Dendritic cell treated with granulocyte-macrophage colony-stimulating factor and Interleukin-4, amounts not matched to agents 40 ng/mL and 50 ng/mL, for 4 days (primary cell): ENCODE measurements at regions not wholly inside any gene's neighbourhood (a gene's known extent, or its start where the extent isn't known, plus 50 kb on each side); places are given as distances from the start of the nearest gene placed in this dataset.

Source experiments
- H3K27ac Mint-ChIP-seq: one replicate; pipeline ENCODE4 v1.8.0; 2022; ENCODE audit warnings: mild to moderate bottlenecking, mixed read lengths
- H3K27me3 Mint-ChIP-seq: one replicate; pipeline ENCODE4 v1.8.0; 2022; ENCODE audit warnings: mild to moderate bottlenecking, mixed read lengths
- H3K36me3 Mint-ChIP-seq: one replicate; pipeline ENCODE4 v1.8.0; 2022; ENCODE audit warnings: low read depth, mixed read lengths
- H3K4me1 Mint-ChIP-seq: one replicate; pipeline ENCODE4 v1.8.0; 2022; ENCODE audit warnings: low read depth, mixed read lengths
- H3K4me3 Mint-ChIP-seq: one replicate; pipeline ENCODE4 v1.8.0; 2022; ENCODE audit warnings: mild to moderate bottlenecking, moderate library complexity, mixed read lengths
- H3K9me3 Mint-ChIP-seq: one replicate; pipeline ENCODE4 v1.8.0; 2022; ENCODE audit warnings: mixed read lengths
- intact Hi-C: fragments of 100-400 bp; cut with micrococcal nuclease; formaldehyde crosslinking; loops from one replicate; pipeline ENCODE4 v1.15.0; 2022

GRCh38 chr15:26433060-26433459 lies 339.8 kb downstream of the GABRB3 start:
- Mint-ChIP-seq H3K4me1 (no peaks in the 10 kb centered on the region), H3K27ac (no peak overlapping the region), H3K9me3 (peaks cover 49% of the 10 kb centered on the region), H3K36me3 (no peaks in the 10 kb centered on the region), H3K4me3 (no peak overlapping the region), H3K27me3 (no peaks in the 10 kb centered on the region)
- intact Hi-C loops = no loop called here

- H3K27me3 Mint-ChIP-seq = no peaks in the 10 kb centered on the region
- H3K27ac Mint-ChIP-seq = no peak overlapping the region
- peaks cover 43% of the 10 kb centered on the region for H3K9me3 Mint-ChIP-seq
- no peaks in the 10 kb centered on the region for H3K4me1 Mint-ChIP-seq
- no peak overlapping the region for H3K4me3 Mint-ChIP-seq
- intact Hi-C loops = no loop called here
- H3K36me3 Mint-ChIP-seq = no peaks in the 10 kb centered on the region
These were observed 351.8 kb downstream of the GABRB3 start for GRCh38 chr15:26421065-26421464.

DNA sequence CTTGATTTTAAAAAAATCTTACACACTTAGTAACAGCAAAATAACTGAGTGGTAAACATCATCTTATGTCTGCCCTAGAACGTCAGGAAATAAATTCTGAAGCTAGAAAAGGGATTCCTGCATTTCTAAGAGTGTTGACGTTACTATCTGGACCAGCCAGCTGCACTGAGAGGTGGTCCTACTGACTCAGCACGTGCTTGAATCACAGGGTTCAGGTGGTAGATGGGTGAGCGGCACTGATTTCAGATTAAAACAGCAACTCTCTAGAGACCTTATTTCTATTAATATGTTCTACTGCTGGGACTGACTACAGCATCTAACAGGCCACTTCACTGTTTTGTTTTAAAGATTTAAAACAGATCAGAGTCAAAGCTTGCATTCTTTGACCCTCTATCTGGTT lies 377.2 kb downstream of the GABRB3 start:
- no peaks in the 10 kb centered on the region for H3K27me3 Mint-ChIP-seq
- intact Hi-C loops = no loop called here
- no peak overlapping the region for H3K4me3 Mint-ChIP-seq
- peaks cover 26% of the 10 kb centered on the region for H3K9me3 Mint-ChIP-seq
- no peak overlapping the region for H3K27ac Mint-ChIP-seq
- H3K4me1 Mint-ChIP-seq = no peaks in the 10 kb centered on the region
- H3K36me3 Mint-ChIP-seq = no peaks in the 10 kb centered on the region

- H3K27ac Mint-ChIP-seq = no peak overlapping the region
- H3K9me3 Mint-ChIP-seq = peaks cover 30% of the 10 kb centered on the region
- no peaks in the 10 kb centered on the region for H3K4me1 Mint-ChIP-seq
- no peak overlapping the region for H3K4me3 Mint-ChIP-seq
- no peaks in the 10 kb centered on the region for H3K36me3 Mint-ChIP-seq
- intact Hi-C loops = no loop called here
- no peaks in the 10 kb centered on the region for H3K27me3 Mint-ChIP-seq
These were observed 378.1 kb downstream of the GABRB3 start for GRCh38 chr15:26394801-26395200.

GRCh38 chr15:26392956-26393355 lies 379.9 kb downstream of the GABRB3 start:
- no peaks in the 10 kb centered on the region for H3K27me3 Mint-ChIP-seq
- H3K36me3 Mint-ChIP-seq = no peaks in the 10 kb centered on the region
- peaks cover 46% of the 10 kb centered on the region for H3K9me3 Mint-ChIP-seq
- no peak overlapping the region for H3K27ac Mint-ChIP-seq
- intact Hi-C loops = no loop called here
- H3K4me1 Mint-ChIP-seq = no peaks in the 10 kb centered on the region
- H3K4me3 Mint-ChIP-seq = no peak overlapping the region

- H3K4me1 Mint-ChIP-seq = no peaks in the 10 kb centered on the region
- no peaks in the 10 kb centered on the region for H3K27me3 Mint-ChIP-seq
- H3K4me3 Mint-ChIP-seq = no peak overlapping the region
- no peaks in the 10 kb centered on the region for H3K36me3 Mint-ChIP-seq
- H3K27ac Mint-ChIP-seq = no peak overlapping the region
- peaks cover 59% of the 10 kb centered on the region for H3K9me3 Mint-ChIP-seq
- intact Hi-C loops = no loop called here
These were observed 381.2 kb downstream of the GABRB3 start for GRCh38 chr15:26391567-26392194.

DNA sequence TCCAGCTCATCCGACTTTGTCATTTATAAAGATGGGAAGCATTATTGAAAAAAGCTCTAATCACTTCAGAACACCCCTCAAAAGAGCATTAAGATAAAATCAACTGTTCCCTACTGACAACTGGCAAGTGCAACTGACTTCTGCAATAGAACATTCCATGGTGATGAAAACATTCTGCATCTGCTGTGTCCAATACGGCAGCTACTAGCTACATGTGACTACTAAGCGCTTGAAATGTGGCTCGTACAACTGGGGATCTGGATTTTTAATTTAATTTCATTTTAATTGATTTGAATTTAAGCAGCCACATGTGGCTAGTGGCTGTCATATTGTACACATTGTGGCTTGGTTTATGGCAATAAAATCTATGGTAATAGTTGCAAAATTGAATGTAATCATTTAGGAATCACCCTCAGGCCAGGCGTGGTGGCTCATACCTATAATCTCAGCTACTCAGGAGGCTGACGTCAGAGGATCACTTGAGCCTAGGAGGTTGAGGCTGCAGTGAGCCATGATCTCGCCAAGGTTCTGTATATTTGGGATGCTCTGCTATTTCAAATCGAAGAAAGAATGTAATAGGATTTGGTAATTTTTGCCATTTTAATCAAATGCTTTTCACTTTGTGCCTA lies 390.3 kb downstream of the GABRB3 start:
- no peaks in the 10 kb centered on the region for H3K4me1 Mint-ChIP-seq
- no peaks in the 10 kb centered on the region for H3K27me3 Mint-ChIP-seq
- H3K36me3 Mint-ChIP-seq = no peaks in the 10 kb centered on the region
- peaks cover 62% of the 10 kb centered on the region for H3K9me3 Mint-ChIP-seq
- no peak overlapping the region for H3K27ac Mint-ChIP-seq
- intact Hi-C loops = no loop called here
- no peak overlapping the region for H3K4me3 Mint-ChIP-seq

GRCh38 chr15:26378304-26378703 lies 394.6 kb downstream of the GABRB3 start:
- Mint-ChIP-seq H3K9me3 (peaks cover 71% of the 10 kb centered on the region), H3K36me3 (no peaks in the 10 kb centered on the region), H3K27ac (no peak overlapping the region), H3K27me3 (no peaks in the 10 kb centered on the region), H3K4me3 (no peak overlapping the region), H3K4me1 (no peaks in the 10 kb centered on the region)
- intact Hi-C loops = no loop called here

- H3K9me3 Mint-ChIP-seq = peaks cover 72% of the 10 kb centered on the region
- H3K27me3 Mint-ChIP-seq = no peaks in the 10 kb centered on the region
- no peaks in the 10 kb centered on the region for H3K4me1 Mint-ChIP-seq
- no peak overlapping the region for H3K27ac Mint-ChIP-seq
- intact Hi-C loops = no loop called here
- H3K36me3 Mint-ChIP-seq = no peaks in the 10 kb centered on the region
- H3K4me3 Mint-ChIP-seq = no peak overlapping the region
These were observed 396.6 kb downstream of the GABRB3 start for GRCh38 chr15:26376243-26376642.

DNA sequence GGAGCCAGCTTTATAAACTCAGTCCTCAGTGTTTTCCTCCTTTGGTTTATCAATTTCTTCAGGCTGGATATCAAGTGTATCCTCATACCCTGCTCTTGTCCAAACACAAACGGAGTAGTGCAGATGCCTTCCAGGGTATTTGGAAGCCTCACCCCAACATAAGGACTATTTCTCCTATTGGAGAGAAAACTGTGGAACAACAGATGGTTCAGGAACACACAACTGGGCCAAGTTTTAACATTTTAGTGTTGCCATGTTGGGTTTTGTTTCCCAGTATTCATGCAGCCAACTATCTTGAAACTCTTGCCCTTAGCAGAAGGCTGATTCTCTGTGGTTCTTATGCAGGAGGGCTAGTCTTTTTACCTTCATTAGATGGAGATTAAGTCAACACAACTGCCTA lies 398.1 kb downstream of the GABRB3 start:
- intact Hi-C loops = no loop called here

GRCh38 chr15:26372706-26373105 lies 400.2 kb downstream of the GABRB3 start:
- H3K27ac Mint-ChIP-seq = no peak overlapping the region
- no peak overlapping the region for H3K4me3 Mint-ChIP-seq
- intact Hi-C loops = no loop called here
- H3K9me3 Mint-ChIP-seq = peaks cover 59% of the 10 kb centered on the region
- H3K4me1 Mint-ChIP-seq = no peaks in the 10 kb centered on the region
- no peaks in the 10 kb centered on the region for H3K36me3 Mint-ChIP-seq
- no peaks in the 10 kb centered on the region for H3K27me3 Mint-ChIP-seq

More for the DNA sequence above, 398.1 kb downstream of the GABRB3 start:
- H3K36me3 Mint-ChIP-seq = no peaks in the 10 kb centered on the region
- no peaks in the 10 kb centered on the region for H3K27me3 Mint-ChIP-seq
- H3K4me3 Mint-ChIP-seq = no peak overlapping the region
- no peaks in the 10 kb centered on the region for H3K4me1 Mint-ChIP-seq
- H3K9me3 Mint-ChIP-seq = peaks cover 71% of the 10 kb centered on the region
- H3K27ac Mint-ChIP-seq = no peak overlapping the region

GRCh38 chr15:26365077-26365476 lies 407.8 kb downstream of the GABRB3 start:
- peaks cover 62% of the 10 kb centered on the region for H3K9me3 Mint-ChIP-seq
- intact Hi-C loops = no loop called here
- no peaks in the 10 kb centered on the region for H3K36me3 Mint-ChIP-seq
- no peak overlapping the region for H3K27ac Mint-ChIP-seq
- H3K4me1 Mint-ChIP-seq = no peaks in the 10 kb centered on the region
- no peaks in the 10 kb centered on the region for H3K27me3 Mint-ChIP-seq
- H3K4me3 Mint-ChIP-seq = no peak overlapping the region

- no peaks in the 10 kb centered on the region for H3K27me3 Mint-ChIP-seq
- H3K4me1 Mint-ChIP-seq = no peaks in the 10 kb centered on the region
- no peaks in the 10 kb centered on the region for H3K36me3 Mint-ChIP-seq
- H3K9me3 Mint-ChIP-seq = peaks cover 43% of the 10 kb centered on the region
- intact Hi-C loops = no loop called here
- no peak overlapping the region for H3K4me3 Mint-ChIP-seq
- H3K27ac Mint-ChIP-seq = no peak overlapping the region
These were observed 413.0 kb downstream of the GABRB3 start for GRCh38 chr15:26359855-26360254.

- Mint-ChIP-seq H3K9me3 (peaks cover 36% of the 10 kb centered on the region), H3K4me1 (no peaks in the 10 kb centered on the region), H3K4me3 (no peak overlapping the region), H3K27me3 (no peaks in the 10 kb centered on the region), H3K27ac (no peak overlapping the region), H3K36me3 (no peaks in the 10 kb centered on the region)
- intact Hi-C loops = no loop called here
These were observed 414.2 kb downstream of the GABRB3 start for GRCh38 chr15:26358708-26359107.

GRCh38 chr15:26357653-26358052 lies 415.2 kb downstream of the GABRB3 start:
- intact Hi-C loops = no loop called here

More at GRCh38 chr15:26357653-26358052, 415.2 kb downstream of the GABRB3 start:
- Mint-ChIP-seq H3K36me3 (no peaks in the 10 kb centered on the region), H3K27me3 (no peaks in the 10 kb centered on the region), H3K4me3 (no peak overlapping the region), H3K4me1 (no peaks in the 10 kb centered on the region), H3K27ac (no peak overlapping the region), H3K9me3 (peaks cover 33% of the 10 kb centered on the region)
